WTC11 (cell line): ENCODE measurements at regions not wholly inside any gene's neighbourhood (a gene's known extent, or its start where the extent isn't known, plus 50 kb on each side); places are given as distances from the start of the nearest gene placed in this dataset.

Source experiments
- CTCF ChIP-seq: fragments of 200-600 bp; IDR thresholded peaks from 2 replicates; pipeline ENCODE4 v1.8.0; 2022; ENCODE audit warnings: antibody characterized with exemption
- MXD4 ChIP-seq: fragments of 250-450 bp; sonication (Bioruptor Pico); IDR thresholded peaks from 2 replicates; pipeline ENCODE4 v1.8.0; 2021; ENCODE audit warnings: mild to moderate bottlenecking, moderate library complexity, borderline replicate concordance
- ZNF263 ChIP-seq: sonication (generic); formaldehyde crosslinking; IDR thresholded peaks from 2 replicates; pipeline ENCODE4 v1.8.1; 2022; ENCODE audit warnings: low read depth, mild to moderate bottlenecking, moderate library complexity, missing genetic modification reagents
- ZNF416 ChIP-seq: fragments of 250-450 bp; sonication (Bioruptor Pico); IDR thresholded peaks from 2 replicates; pipeline ENCODE4 v1.9.0; 2021; ENCODE audit warnings: mild to moderate bottlenecking, inconsistent platforms
- TF ChIP-seq, protein P1 (sequence below): sonication (generic); formaldehyde crosslinking; IDR thresholded peaks from 2 replicates; pipeline ENCODE4 v1.8.1; 2023; ENCODE audit warnings: mild to moderate bottlenecking, missing genetic modification reagents

- TF ChIP-seq CTCF, result no peak
- TF ChIP-seq ZNF416 (CRISPR knock-in tag), result no peak
- TF ChIP-seq MXD4 (CRISPR knock-in tag), result no peak
- no peak for TF ChIP-seq ZNF263 (CRISPR knock-in tag)
- TF ChIP-seq, protein P1, sequence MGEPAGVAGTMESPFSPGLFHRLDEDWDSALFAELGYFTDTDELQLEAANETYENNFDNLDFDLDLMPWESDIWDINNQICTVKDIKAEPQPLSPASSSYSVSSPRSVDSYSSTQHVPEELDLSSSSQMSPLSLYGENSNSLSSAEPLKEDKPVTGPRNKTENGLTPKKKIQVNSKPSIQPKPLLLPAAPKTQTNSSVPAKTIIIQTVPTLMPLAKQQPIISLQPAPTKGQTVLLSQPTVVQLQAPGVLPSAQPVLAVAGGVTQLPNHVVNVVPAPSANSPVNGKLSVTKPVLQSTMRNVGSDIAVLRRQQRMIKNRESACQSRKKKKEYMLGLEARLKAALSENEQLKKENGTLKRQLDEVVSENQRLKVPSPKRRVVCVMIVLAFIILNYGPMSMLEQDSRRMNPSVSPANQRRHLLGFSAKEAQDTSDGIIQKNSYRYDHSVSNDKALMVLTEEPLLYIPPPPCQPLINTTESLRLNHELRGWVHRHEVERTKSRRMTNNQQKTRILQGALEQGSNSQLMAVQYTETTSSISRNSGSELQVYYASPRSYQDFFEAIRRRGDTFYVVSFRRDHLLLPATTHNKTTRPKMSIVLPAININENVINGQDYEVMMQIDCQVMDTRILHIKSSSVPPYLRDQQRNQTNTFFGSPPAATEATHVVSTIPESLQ, result no peak
Observed at GRCh38 chrX:114532111-114532805, 51.6 kb upstream of the HTR2C start.
